ENCODE measurements at regions not wholly inside any gene's neighbourhood (a gene's known extent, or its start where the extent isn't known, plus 50 kb on each side); places are given as distances from the start of the nearest gene placed in this dataset.

GRCh38 chr7:54663186-54663585 is 95.8 kb downstream of the SEC61G start:
- peaks cover 13 to 16% of the 10 kb centered on the region in 2 donors for H3K27me3 Mint-ChIP-seq

DNA sequence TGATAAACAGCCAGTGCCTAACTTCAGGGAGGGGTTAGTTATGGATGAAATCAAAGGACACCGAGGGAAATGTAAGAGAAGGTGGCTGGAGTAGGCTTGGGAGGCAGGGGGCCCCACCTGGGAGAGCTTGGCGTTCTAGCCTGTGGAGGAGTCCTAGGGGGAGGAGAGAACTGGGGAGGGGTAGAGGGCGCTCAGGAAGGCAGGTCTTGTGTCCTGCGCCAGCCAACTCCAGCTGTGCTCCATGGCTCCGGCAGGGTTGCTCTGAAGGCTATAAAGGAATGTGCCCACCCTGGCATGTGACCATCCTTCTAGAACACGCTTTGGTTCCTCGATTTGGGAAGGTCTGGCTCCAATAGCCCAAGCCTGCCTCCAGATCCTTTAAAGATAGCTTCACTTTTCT is 96.3 kb downstream of the SEC61G start:
- Mint-ChIP-seq H3K4me3 (peak overlapping the region in 1 of 8 donors; percentile 55), H3K27me3 (peaks cover 13 to 16% of the 10 kb centered on the region in 2 donors), H3K9me3 (peaks cover 1 to 17% (median 4%) of the 10 kb centered on the region in 8 donors), H3K4me1 (peaks cover 10 to 19% (median 12%) of the 10 kb centered on the region in 4 donors), H3K36me3 (no peaks in the 10 kb centered on the region), H3K27ac (no peak overlapping the region)
- intact Hi-C loops (cut with micrococcal nuclease): no loop called here
- no peaks in the 10 kb centered on the region for H3K36me3 ChIP-seq (ENCODE audit: insufficient read depth, low read length)
- no peak for DNase-seq
- H3K9me3 ChIP-seq (ENCODE audit: control insufficient read depth in 1 of 2, low read length in 2 of 2): no peaks in the 10 kb centered on the region
- ChIA-PET CTCF (ENCODE audit: partially characterized antibody) (no interaction called here), POLR2A (ENCODE audit: partially characterized antibody) (no interaction called here)
- no peak overlapping the region for H3K4me3 ChIP-seq (ENCODE audit: low read length in 2 of 2)
- no peaks in the 10 kb centered on the region for H3K27me3 ChIP-seq (ENCODE audit: insufficient read depth, low read length)
- no peak overlapping the region for H3K27ac ChIP-seq (ENCODE audit: low read depth, low read length)
- no peaks in the 10 kb centered on the region for H3K4me1 ChIP-seq (ENCODE audit: insufficient read depth, low read length)

More at GRCh38 chr7:54663186-54663585, 95.8 kb downstream of the SEC61G start:
- H3K27me3 ChIP-seq (ENCODE audit: insufficient read depth, low read length): no peaks in the 10 kb centered on the region
- Mint-ChIP-seq H3K9me3 (peaks cover 1 to 17% (median 4%) of the 10 kb centered on the region in 8 donors), H3K4me1 (peaks cover 10 to 19% (median 12%) of the 10 kb centered on the region in 4 donors), H3K27ac (no peak overlapping the region), H3K36me3 (no peaks in the 10 kb centered on the region), H3K4me3 (peak overlapping the region in 3 of 8 donors; percentile 42 to 78 (median 51))
- ChIA-PET CTCF (ENCODE audit: partially characterized antibody) (no interaction called here), POLR2A (ENCODE audit: partially characterized antibody) (no interaction called here)
- intact Hi-C loops (cut with micrococcal nuclease): no loop called here
- H3K36me3 ChIP-seq (ENCODE audit: insufficient read depth, low read length): no peaks in the 10 kb centered on the region
- no peak overlapping the region for H3K4me3 ChIP-seq (ENCODE audit: low read length in 2 of 2)
- no peaks in the 10 kb centered on the region for H3K4me1 ChIP-seq (ENCODE audit: insufficient read depth, low read length)
- no peaks in the 10 kb centered on the region for H3K9me3 ChIP-seq (ENCODE audit: control insufficient read depth in 1 of 2, low read length in 2 of 2)
- no peak overlapping the region for H3K27ac ChIP-seq (ENCODE audit: low read depth, low read length)
- no peak for DNase-seq

DNA sequence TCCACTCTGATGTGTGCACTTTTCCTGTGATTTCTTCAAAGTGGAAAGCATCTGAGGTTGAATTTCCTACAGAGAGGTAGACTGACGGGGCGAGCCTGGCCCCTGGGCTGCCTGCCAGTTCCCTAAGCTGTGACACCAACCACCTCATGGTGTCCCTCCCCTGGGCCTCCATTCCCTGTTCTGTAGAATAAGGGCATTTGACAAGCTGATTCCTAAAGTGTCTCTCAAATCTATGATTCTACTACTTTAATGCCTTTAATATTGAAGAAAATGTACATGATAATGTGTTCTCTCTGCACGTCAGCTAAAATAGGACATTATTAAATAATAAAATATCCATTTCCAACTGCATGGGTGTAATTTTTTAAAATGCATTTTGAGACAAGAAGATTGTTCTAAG is 105.1 kb downstream of the SEC61G start:
- no peaks in the 10 kb centered on the region for H3K27me3 ChIP-seq (ENCODE audit: insufficient read depth, low read length)
- no peaks in the 10 kb centered on the region for H3K36me3 Mint-ChIP-seq
- no peak overlapping the region for H3K4me3 Mint-ChIP-seq
- intact Hi-C loops (cut with micrococcal nuclease): no loop called here
- ChIA-PET POLR2A (ENCODE audit: partially characterized antibody) (no interaction called here), CTCF (ENCODE audit: partially characterized antibody) (no interaction called here)
- no peak overlapping the region for H3K27ac ChIP-seq (ENCODE audit: low read depth, low read length)
- no peaks in the 10 kb centered on the region for H3K4me1 Mint-ChIP-seq
- H3K4me1 ChIP-seq (ENCODE audit: insufficient read depth, low read length): no peaks in the 10 kb centered on the region
- no peaks in the 10 kb centered on the region for H3K9me3 ChIP-seq (ENCODE audit: control insufficient read depth in 1 of 2, low read length in 2 of 2)
- peaks cover 0 to 7% (median 2%) of the 10 kb centered on the region in 8 donors for H3K9me3 Mint-ChIP-seq
- DNase-seq: no peak
- peaks cover 0 to 1% of the 10 kb centered on the region in 2 donors for H3K27me3 Mint-ChIP-seq
- no peak overlapping the region for H3K27ac Mint-ChIP-seq
- no peak overlapping the region for H3K4me3 ChIP-seq (ENCODE audit: low read length in 2 of 2)
- no peaks in the 10 kb centered on the region for H3K36me3 ChIP-seq (ENCODE audit: insufficient read depth, low read length)

DNA sequence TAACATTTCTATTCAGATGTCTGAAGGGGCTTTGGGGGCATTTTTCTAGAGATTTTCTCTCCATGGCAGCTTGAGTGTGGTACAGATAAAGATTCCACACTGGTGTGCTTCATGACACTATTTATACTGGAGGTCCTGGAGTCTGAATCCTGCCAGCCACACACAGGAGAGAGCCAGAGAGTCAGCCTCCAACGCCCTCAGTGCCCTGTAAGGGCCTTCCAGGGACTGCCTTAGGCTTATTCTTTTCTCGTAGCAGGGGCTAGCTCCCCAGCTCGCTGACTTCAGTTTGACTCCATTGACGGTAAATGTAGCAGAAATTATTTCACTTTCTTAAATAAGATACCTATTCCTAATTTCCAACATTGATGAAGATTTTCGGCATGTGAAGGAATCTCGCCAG is 100.9 kb downstream of the VSTM2A start:
- Histone ChIP-seq H3K9me3 (ENCODE audit: control insufficient read depth in 1 of 2, low read length in 2 of 2) (no peaks in the 10 kb centered on the region), H3K36me3 (ENCODE audit: insufficient read depth, low read length) (no peaks in the 10 kb centered on the region), H3K4me1 (ENCODE audit: insufficient read depth, low read length) (no peaks in the 10 kb centered on the region), H3K4me3 (ENCODE audit: low read length in 2 of 2) (no peak overlapping the region), H3K27me3 (ENCODE audit: insufficient read depth, low read length) (no peaks in the 10 kb centered on the region), H3K27ac (ENCODE audit: low read depth, low read length) (no peak overlapping the region)
- DNase-seq: no peak
- intact Hi-C loops (cut with micrococcal nuclease): no loop called here
- H3K9me3 Mint-ChIP-seq: peaks cover 0 to 4% (median 3%) of the 10 kb centered on the region in 8 donors
- POLR2A ChIA-PET (ENCODE audit: partially characterized antibody): no interaction called here
- CTCF ChIA-PET (ENCODE audit: partially characterized antibody): no interaction called here
- H3K36me3 Mint-ChIP-seq: no peaks in the 10 kb centered on the region
- no peak overlapping the region for H3K4me3 Mint-ChIP-seq
- H3K27ac Mint-ChIP-seq: no peak overlapping the region
- peaks cover 0 to 2% of the 10 kb centered on the region in 2 donors for H3K27me3 Mint-ChIP-seq
- no peaks in the 10 kb centered on the region for H3K4me1 Mint-ChIP-seq

GRCh38 chr7:54637712-54638396 is 95.7 kb downstream of the VSTM2A start:
- Histone ChIP-seq H3K4me1 (ENCODE audit: insufficient read depth, low read length) (no peaks in the 10 kb centered on the region), H3K27ac (ENCODE audit: low read depth, low read length) (no peak overlapping the region), H3K9me3 (ENCODE audit: control insufficient read depth in 1 of 2, low read length in 2 of 2) (no peaks in the 10 kb centered on the region), H3K27me3 (ENCODE audit: insufficient read depth, low read length) (no peaks in the 10 kb centered on the region), H3K4me3 (ENCODE audit: low read length in 2 of 2) (no peak overlapping the region), H3K36me3 (ENCODE audit: insufficient read depth, low read length) (no peaks in the 10 kb centered on the region)
- ChIA-PET POLR2A (ENCODE audit: partially characterized antibody) (no interaction called here), CTCF (ENCODE audit: partially characterized antibody) (no interaction called here)
- no peak overlapping the region for H3K27ac Mint-ChIP-seq
- no peak for DNase-seq
- no peaks in the 10 kb centered on the region for H3K36me3 Mint-ChIP-seq
- H3K4me3 Mint-ChIP-seq: no peak overlapping the region
- intact Hi-C loops (cut with micrococcal nuclease): no loop called here
- H3K9me3 Mint-ChIP-seq: peaks cover 0 to 5% (median 1%) of the 10 kb centered on the region in 8 donors
- H3K27me3 Mint-ChIP-seq: no peaks in the 10 kb centered on the region
- H3K4me1 Mint-ChIP-seq: no peaks in the 10 kb centered on the region

DNA sequence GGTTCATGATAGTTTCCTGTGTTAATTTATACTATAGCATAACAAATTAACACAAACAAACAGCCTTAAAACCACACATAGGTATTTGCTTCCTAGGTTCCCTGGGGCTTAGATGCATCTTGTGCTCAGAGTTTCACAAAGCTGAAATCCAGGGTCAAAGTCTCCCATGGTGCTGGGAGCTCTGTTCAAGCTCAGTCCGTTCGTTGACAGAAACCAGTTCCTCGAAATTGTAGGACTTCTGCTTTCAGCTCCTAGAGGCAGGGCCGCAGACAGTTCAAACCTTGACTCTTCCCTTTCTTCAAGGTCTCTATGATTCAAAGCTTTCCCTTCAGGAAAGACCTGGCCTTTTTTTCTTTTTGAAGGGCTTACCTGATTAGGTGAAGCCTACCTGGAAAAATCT is 90.5 kb downstream of the VSTM2A start:
- Histone ChIP-seq H3K4me1 (ENCODE audit: insufficient read depth, low read length) (no peaks in the 10 kb centered on the region), H3K27ac (ENCODE audit: low read depth, low read length) (no peak overlapping the region), H3K4me3 (ENCODE audit: low read length in 2 of 2) (no peak overlapping the region), H3K9me3 (ENCODE audit: control insufficient read depth in 1 of 2, low read length in 2 of 2) (no peaks in the 10 kb centered on the region), H3K36me3 (ENCODE audit: insufficient read depth, low read length) (no peaks in the 10 kb centered on the region), H3K27me3 (ENCODE audit: insufficient read depth, low read length) (no peaks in the 10 kb centered on the region)
- DNase-seq: no peak
- ChIA-PET CTCF (ENCODE audit: partially characterized antibody) (no interaction called here), POLR2A (ENCODE audit: partially characterized antibody) (no interaction called here)
- H3K4me1 Mint-ChIP-seq: no peaks in the 10 kb centered on the region
- peaks cover 0 to 12% (median 6%) of the 10 kb centered on the region in 8 donors for H3K9me3 Mint-ChIP-seq
- intact Hi-C loops (cut with micrococcal nuclease): no loop called here
- no peaks in the 10 kb centered on the region for H3K27me3 Mint-ChIP-seq
- H3K4me3 Mint-ChIP-seq: no peak overlapping the region
- no peak overlapping the region for H3K27ac Mint-ChIP-seq
- no peaks in the 10 kb centered on the region for H3K36me3 Mint-ChIP-seq

- Histone ChIP-seq H3K4me1 (ENCODE audit: insufficient read depth, low read length) (no peaks in the 10 kb centered on the region), H3K27ac (ENCODE audit: low read depth, low read length) (no peak overlapping the region), H3K4me3 (ENCODE audit: low read length in 2 of 2) (no peak overlapping the region), H3K27me3 (ENCODE audit: insufficient read depth, low read length) (no peaks in the 10 kb centered on the region), H3K9me3 (ENCODE audit: control insufficient read depth in 1 of 2, low read length in 2 of 2) (no peaks in the 10 kb centered on the region), H3K36me3 (ENCODE audit: insufficient read depth, low read length) (no peaks in the 10 kb centered on the region)
- Mint-ChIP-seq H3K27ac (no peak overlapping the region), H3K4me1 (no peaks in the 10 kb centered on the region), H3K4me3 (no peak overlapping the region), H3K27me3 (no peaks in the 10 kb centered on the region), H3K9me3 (peaks cover 0 to 12% (median 7%) of the 10 kb centered on the region in 8 donors), H3K36me3 (no peaks in the 10 kb centered on the region)
- intact Hi-C loops (cut with micrococcal nuclease): no loop called here
- DNase-seq: no peak
- ChIA-PET POLR2A (ENCODE audit: partially characterized antibody) (no interaction called here), CTCF (ENCODE audit: partially characterized antibody) (no interaction called here)
Observed at GRCh38 chr7:54629771-54630170, 87.6 kb downstream of the VSTM2A start.

All from CD4-positive, alpha-beta memory T cell (primary cell).